SJSA1 (cell line): ENCODE measurements at regions not wholly inside any gene's neighbourhood (a gene's known extent, or its start where the extent isn't known, plus 50 kb on each side); places are given as distances from the start of the nearest gene placed in this dataset.
A peak's percentile ranks its signal among the peaks of the same experiment; 100 is the strongest.

Experiments used
- DNase-seq, 2 experiments: peaks; one replicate each; pipeline ENCODE4 v3.0.0-alpha.2; 2015 to 2020; ENCODE audit warnings: low spot score in 2 of 2, low read depth in 1 of 2
- H3K27ac ChIP-seq: fragments of 250-450 bp; sonication (Bioruptor Pico); 2 replicates; pipeline ENCODE4 v1.5.1; 2020; ENCODE audit warnings: mild to moderate bottlenecking, moderate library complexity
- H3K27me3 ChIP-seq: fragments of 250-450 bp; sonication (Bioruptor Pico); replicated peaks from 2 replicates; pipeline ENCODE4 v1.5.1; 2020; ENCODE audit warnings: mild to moderate bottlenecking, moderate library complexity
- H3K36me3 ChIP-seq: fragments of 250-450 bp; sonication (Bioruptor Pico); 2 replicates; pipeline ENCODE4 v1.5.1; 2020; ENCODE audit warnings: mild to moderate bottlenecking
- H3K4me1 ChIP-seq: fragments of 250-450 bp; sonication (Bioruptor Pico); replicated peaks from 2 replicates; pipeline ENCODE4 v1.6.1; 2021; ENCODE audit warnings: mild to moderate bottlenecking
- H3K4me3 ChIP-seq: fragments of 250-450 bp; sonication (Bioruptor Pico); 2 replicates; pipeline ENCODE4 v1.5.1; 2020; ENCODE audit warnings: mild to moderate bottlenecking
- H3K9me3 ChIP-seq: fragments of 250-450 bp; sonication (Bioruptor Pico); replicated peaks from 2 replicates; pipeline ENCODE4 v1.5.1; 2020; ENCODE audit warnings: mild to moderate bottlenecking

DNA sequence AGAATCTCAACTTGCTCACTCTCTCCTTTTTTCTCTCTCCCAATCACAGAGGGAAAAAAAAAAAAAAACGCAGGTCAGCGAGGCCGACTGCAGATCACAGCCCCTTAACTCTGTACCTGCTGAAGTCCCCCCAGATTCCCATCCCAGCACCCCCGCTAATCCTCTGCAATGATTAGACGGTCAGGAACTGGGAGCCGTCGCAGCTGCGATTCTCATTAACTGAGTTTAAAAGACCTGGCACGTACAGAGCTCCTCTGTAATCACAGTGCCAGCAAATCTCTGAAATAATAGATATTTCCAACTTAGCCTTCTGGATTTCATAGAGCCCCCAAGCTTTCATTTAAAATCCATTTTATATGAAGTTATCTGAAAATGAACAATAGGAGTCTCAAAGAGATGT is 84.4 kb downstream of the ANKRD60 start:
- H3K27ac ChIP-seq: no peak overlapping the region
- no peaks in the 10 kb centered on the region for H3K9me3 ChIP-seq
- no peaks in the 10 kb centered on the region for H3K4me1 ChIP-seq
- no peaks in the 10 kb centered on the region for H3K36me3 ChIP-seq
- H3K27me3 ChIP-seq: no peaks in the 10 kb centered on the region
- peak in 1 of 2 experiments; percentile 22 for DNase-seq
- no peak overlapping the region for H3K4me3 ChIP-seq

DNA sequence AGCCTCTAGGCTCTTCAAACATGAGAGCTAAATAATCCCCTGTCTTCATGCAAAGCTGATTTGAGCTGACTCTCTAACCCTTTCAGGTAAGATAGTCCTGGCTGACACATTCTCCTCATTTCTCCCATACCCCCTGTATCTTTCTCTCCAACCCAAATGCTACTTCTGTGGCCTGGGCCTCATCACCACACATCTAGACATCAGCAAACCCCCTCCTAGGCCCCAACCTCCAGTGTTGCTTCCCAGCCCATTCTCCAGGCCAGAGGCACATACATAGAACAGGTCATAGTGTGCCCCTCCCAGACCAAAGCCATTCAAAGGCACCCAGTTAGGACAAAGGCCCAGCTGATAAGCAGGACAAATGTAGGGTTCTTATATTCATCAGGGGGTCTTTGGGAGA is 84.9 kb downstream of the ANKRD60 start:
- Histone ChIP-seq H3K4me1 (no peaks in the 10 kb centered on the region), H3K27me3 (no peaks in the 10 kb centered on the region), H3K36me3 (no peaks in the 10 kb centered on the region), H3K27ac (no peak overlapping the region), H3K4me3 (no peak overlapping the region), H3K9me3 (no peaks in the 10 kb centered on the region)
- peak in 1 of 2 experiments; percentile 25 for DNase-seq

DNA sequence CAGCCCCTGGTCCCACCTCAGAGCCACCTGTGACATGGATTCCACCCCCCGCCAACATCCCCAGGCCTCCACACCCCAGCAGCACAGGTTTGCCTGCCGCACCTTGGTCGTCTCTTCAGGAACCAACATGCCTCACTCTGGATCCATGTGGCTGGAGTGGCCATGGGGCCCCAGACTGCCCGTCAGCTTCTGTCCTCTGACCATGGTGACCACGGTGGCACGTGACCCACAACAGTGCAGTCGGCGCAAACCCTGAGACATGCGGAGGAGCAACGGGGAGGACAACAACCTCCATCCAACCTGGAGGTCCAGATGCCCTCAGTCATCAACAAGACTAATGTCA is 85.6 kb downstream of the ANKRD60 start:
- Histone ChIP-seq H3K4me3 (no peak overlapping the region), H3K27me3 (no peaks in the 10 kb centered on the region), H3K27ac (no peak overlapping the region), H3K9me3 (no peaks in the 10 kb centered on the region), H3K4me1 (no peaks in the 10 kb centered on the region), H3K36me3 (no peaks in the 10 kb centered on the region)
- DNase-seq: peak in 1 of 2 experiments; percentile 37

DNA sequence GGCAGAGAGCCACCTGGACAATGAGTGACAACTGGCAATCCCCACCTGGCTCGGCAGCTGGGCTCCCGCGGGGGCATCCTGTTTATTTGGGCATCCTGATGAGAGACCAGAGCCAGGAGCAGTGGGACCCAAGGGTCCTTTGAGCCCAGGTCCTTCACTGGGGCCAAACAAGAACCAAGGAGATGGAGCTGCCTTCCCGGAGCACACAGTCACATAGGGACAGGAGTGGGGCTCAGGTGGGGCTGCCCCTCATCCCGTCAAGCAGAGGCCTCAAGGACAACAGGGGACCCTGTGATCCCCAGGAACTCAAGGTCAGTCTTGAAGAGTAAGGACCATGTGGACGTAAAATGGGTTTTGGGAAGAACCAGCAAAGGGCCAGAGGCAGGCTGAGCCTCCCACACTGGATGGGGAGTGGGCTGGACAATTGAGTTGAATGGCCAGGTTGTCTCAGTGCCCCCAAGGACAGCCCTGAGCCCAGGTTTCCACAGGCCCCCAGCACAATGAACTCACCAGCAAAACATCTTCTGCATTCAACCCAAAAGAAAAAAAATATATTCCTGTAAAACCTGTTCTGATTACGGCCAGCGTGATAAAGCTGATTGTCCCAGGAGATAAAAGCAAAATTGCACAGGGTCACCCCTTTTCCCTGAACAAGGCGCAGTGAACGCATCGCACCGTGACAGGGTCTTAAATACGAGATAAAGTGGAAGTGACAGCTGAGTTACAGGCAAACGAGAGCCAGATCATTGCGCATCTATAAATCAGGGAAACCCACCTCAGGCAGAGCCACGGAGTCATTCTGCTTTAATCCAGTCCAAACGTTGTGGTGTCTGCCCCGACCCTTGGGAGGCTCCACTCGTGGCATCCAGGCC is 86.2 kb downstream of the ANKRD60 start:
- H3K4me3 ChIP-seq: no peak overlapping the region
- H3K27ac ChIP-seq: no peak overlapping the region
- DNase-seq: no peak
- H3K27me3 ChIP-seq: no peaks in the 10 kb centered on the region
- no peaks in the 10 kb centered on the region for H3K36me3 ChIP-seq
- no peaks in the 10 kb centered on the region for H3K9me3 ChIP-seq
- no peaks in the 10 kb centered on the region for H3K4me1 ChIP-seq

DNA sequence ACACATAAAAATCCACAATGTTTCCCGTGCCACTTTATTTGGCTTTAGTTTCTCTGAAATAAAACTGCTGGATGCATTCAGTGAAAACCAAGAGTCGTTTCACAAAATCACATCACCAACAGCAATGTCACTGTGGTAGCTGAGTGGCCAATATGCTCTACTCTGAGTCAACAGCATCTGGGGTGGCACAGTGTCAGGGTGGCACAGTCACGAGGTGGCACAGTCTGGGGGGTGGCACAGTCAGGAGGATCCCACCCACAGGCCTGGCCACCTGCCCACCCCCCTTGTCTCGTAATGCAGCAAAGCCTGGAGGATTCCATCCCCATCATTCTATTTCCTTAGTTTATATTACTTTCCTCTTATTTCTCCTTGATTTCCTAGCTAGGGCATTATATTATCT is 87.0 kb downstream of the ANKRD60 start:
- no peak overlapping the region for H3K27ac ChIP-seq
- no peak overlapping the region for H3K4me3 ChIP-seq
- no peaks in the 10 kb centered on the region for H3K9me3 ChIP-seq
- H3K27me3 ChIP-seq: no peaks in the 10 kb centered on the region
- peaks cover 1% of the 10 kb centered on the region; the same call in 1 of the 2 replicates for H3K4me1 ChIP-seq
- H3K36me3 ChIP-seq: no peaks in the 10 kb centered on the region
- no peak for DNase-seq

DNA sequence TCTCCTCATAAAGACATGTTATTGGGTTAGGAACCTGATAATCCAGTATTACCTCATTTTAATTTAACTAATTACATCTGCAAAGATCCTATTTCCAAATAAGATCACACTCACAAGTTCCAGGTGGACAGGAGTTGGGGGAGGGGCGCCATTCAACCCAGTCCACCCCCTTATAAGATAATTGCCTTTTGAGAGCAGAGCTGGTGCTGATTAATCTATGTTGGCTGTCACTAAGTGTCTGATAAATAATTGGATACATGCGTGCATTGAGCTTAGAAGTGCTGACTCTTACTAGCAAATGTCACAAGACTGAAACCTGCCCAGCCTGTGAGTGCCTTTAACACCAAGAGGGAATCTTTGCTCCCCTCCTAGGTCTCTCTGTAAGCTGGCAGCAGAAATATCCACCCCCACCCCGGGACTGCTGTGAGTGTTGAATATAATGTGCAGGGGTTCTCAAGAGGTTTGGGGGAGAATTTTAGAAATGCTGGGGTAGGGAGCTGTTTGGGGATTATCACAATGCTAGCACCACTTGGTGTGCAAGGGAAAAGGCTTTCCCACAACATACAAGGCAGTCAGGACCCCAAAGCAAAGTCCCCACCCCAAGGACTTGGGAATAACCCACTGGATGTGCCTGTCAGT is 87.5 kb downstream of the ANKRD60 start:
- Histone ChIP-seq H3K4me1 (peaks cover 7% of the 10 kb centered on the region), H3K4me3 (no peak overlapping the region), H3K9me3 (no peaks in the 10 kb centered on the region), H3K27ac (no peak overlapping the region), H3K27me3 (no peaks in the 10 kb centered on the region), H3K36me3 (no peaks in the 10 kb centered on the region)
- no peak for DNase-seq

DNA sequence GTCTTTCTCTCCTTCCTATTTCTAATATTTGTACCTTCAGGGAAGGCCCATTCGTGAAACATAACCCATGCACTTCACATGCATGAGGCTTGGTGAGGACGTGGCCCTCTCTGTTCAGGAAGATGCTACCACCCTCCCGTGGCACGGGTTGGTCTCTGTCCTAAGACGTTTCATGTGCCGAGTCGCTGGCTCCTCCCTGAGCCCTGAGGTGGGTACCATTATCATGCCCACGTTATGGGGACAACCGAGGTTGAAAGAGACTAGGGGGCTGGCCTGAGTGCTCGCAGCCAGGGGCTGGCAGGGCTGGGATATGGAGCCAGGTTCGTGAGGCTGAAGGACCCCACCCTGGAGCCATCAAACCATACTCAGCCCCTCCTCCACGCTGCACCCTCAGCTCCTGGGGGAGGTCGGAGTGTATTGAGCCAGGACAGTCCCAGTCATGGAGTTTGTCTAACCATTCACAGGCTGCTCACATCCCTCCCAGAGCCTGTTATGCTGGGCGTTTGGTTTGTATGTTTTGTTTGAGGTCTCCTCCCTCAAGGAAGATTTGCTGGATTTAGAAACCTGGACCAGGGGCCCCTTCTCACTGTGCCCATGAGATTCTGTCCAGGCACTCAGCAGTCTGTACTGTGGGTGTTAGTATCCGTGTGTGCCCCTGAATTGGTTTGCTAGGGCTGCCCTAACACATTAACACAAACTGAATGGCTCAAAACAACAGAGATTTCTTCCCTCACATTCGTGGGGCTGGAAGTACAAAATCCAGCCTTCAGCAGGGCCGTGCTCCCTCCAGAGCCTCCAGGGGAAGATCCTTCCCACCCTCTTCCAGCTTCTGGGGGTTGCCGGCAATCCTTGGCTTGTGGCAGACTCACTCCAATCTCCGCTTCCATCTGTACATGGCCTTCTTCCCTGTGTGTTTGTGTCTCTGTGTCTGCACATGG is 88.3 kb downstream of the ANKRD60 start:
- Histone ChIP-seq H3K27me3 (no peaks in the 10 kb centered on the region), H3K4me3 (no peak overlapping the region), H3K27ac (no peak overlapping the region), H3K9me3 (no peaks in the 10 kb centered on the region), H3K4me1 (peaks cover 15% of the 10 kb centered on the region), H3K36me3 (no peaks in the 10 kb centered on the region)
- no peak for DNase-seq

DNA sequence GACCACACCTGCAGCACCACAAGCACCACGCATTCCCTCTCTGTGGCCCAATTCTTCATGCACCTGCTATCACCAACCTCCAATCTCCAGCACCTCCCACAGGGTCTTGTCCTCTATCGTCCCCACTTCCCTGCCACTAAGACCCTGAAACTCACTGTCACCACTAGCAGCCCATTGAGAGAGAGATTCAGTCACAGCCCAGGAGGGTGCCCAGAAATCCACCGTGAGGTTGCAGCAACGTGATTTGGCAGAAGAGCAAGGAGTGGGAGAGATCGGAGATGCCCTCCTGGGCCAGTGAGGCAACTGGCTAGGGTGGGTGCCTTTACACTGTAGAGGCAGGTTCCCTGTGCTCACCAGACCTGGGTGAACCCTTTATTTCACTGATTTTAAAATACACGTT is 90.1 kb downstream of the ANKRD60 start:
- Histone ChIP-seq H3K27ac (no peak overlapping the region), H3K36me3 (no peaks in the 10 kb centered on the region), H3K4me1 (peaks cover 26% of the 10 kb centered on the region), H3K9me3 (no peaks in the 10 kb centered on the region), H3K4me3 (no peak overlapping the region), H3K27me3 (no peaks in the 10 kb centered on the region)
- DNase-seq: peak in 1 of 2 experiments; percentile 22

DNA sequence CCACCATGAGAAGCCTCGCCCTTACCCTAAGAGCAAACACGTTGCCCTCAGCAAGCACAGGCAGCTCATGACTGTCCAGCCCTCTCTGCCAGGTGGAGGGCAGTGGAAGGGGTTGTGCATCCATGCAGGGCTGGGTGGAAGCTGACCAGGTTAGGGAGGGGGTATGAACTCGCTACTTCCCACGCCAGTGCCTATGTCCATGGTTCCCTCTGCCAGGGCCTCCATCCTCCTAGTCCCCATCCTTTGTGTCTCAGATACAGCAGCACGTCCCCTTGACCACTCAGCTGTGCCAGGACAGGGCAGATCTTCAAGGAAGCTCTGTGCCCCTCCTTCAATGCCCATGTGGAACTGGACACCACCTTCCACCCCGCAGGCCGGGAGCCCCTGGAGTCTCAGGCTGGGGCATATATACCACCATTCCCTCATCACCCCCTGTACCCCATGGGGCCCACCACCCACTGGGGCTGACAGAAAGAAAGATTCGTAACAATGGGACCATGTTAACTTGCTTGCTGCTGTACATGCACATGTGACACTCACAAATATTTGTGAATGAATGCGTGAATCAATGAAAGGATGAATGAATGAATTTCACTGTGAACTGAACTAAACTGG is 90.7 kb downstream of the ANKRD60 start:
- no peaks in the 10 kb centered on the region for H3K9me3 ChIP-seq
- DNase-seq: peak in 1 of 2 experiments; percentile 25

DNA sequence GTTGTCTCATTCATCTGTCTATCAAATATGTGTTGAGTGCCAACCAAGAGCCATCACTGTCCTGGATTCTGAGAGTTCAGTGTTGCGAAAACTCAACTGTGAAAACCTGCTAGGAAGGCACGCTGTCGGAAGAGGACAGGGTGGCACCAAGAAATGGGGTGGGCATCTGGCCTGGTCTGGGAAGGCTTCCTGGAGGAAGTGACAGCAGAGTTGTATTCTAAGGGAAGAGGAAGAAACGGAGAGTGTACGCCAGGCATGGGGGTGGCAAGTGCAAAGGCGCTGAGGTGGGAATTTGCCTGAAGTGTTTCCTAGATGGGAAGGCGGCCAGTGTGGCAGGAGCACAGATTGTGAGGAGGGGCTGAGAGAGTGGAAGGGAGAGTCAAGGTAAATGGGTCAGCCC is 91.2 kb downstream of the ANKRD60 start:
- Histone ChIP-seq H3K4me3 (no peak overlapping the region), H3K27ac (no peak overlapping the region), H3K27me3 (no peaks in the 10 kb centered on the region), H3K9me3 (no peaks in the 10 kb centered on the region), H3K36me3 (no peaks in the 10 kb centered on the region), H3K4me1 (peaks cover 37% of the 10 kb centered on the region)
- DNase-seq: no peak

More for the DNA sequence above, 90.7 kb downstream of the ANKRD60 start:
- Histone ChIP-seq H3K27me3 (no peaks in the 10 kb centered on the region), H3K4me3 (no peak overlapping the region), H3K36me3 (no peaks in the 10 kb centered on the region), H3K4me1 (peaks cover 32% of the 10 kb centered on the region), H3K27ac (no peak overlapping the region)

DNA sequence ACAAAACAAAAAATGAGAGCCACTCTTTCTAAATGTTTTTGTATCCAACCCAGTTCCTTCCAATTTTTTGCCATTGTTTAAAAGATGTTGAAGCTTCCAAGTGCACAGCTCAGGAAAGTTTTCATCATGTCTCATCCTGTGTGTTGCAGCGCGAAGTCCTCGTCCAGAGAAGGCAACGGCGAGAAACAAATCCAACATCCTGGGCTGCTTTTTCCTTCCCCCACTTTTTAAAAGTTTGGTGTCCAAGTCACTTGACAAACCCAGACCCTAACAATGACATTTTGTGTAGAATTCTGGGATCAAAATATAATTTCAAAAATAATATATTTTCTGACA is 92.3 kb downstream of the ANKRD60 start:
- Histone ChIP-seq H3K4me1 (peaks cover 46% of the 10 kb centered on the region), H3K27me3 (no peaks in the 10 kb centered on the region), H3K4me3 (no peak overlapping the region), H3K9me3 (no peaks in the 10 kb centered on the region), H3K36me3 (no peaks in the 10 kb centered on the region), H3K27ac (no peak overlapping the region)
- DNase-seq: peak in 1 of 2 experiments; percentile 31

DNA sequence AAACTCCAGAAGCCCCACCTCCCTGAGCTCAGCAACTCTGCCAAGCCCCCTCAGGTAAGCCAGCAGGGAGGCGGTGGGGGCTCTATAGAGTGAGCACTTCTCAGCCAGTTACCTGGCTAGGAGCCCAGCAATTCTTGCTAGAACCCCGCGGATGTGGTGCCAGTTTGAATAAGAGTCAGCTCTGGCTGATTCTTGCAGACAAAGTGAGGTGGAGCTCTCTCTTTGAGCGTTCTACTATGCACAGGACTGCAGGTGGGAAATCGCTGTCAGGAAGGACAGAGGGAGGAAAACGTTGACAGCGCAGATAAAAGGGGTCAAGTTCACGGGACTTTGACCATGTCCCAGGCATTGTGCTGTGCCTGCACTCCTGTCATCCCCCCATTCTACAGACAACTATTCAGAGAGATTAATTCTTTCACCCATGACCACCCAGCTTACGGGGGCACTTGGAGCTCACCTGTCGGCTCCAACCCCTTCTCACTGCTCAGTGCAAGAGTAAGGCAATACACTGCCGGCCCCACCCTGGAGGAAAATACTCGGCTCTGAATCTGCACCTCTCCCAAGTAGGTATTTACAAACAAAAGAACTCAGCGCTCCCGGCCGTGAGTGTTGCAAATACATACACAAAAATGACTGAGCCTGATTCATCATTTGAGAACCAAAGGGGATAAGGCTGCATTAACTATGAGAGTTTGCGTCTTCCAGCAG is 92.9 kb downstream of the ANKRD60 start:
- no peak overlapping the region for H3K27ac ChIP-seq
- peak; percentile 48 to 54 for DNase-seq
- H3K36me3 ChIP-seq: no peaks in the 10 kb centered on the region
- peaks cover 52% of the 10 kb centered on the region for H3K4me1 ChIP-seq
- no peaks in the 10 kb centered on the region for H3K27me3 ChIP-seq
- H3K4me3 ChIP-seq: no peak overlapping the region
- H3K9me3 ChIP-seq: no peaks in the 10 kb centered on the region
